NOMO-1 (cell line): ENCODE measurements at regions not wholly inside any gene's neighbourhood (a gene's known extent, or its start where the extent isn't known, plus 50 kb on each side); places are given as distances from the start of the nearest gene placed in this dataset.

Source experiments
- DNase-seq, 2 experiments: peaks; one replicate each; lab custom pipeline; 2025; ENCODE audit not compliant: unreplicated experiment in 2 of 2; lab: John Stamatoyannopoulos, UW

DNA sequence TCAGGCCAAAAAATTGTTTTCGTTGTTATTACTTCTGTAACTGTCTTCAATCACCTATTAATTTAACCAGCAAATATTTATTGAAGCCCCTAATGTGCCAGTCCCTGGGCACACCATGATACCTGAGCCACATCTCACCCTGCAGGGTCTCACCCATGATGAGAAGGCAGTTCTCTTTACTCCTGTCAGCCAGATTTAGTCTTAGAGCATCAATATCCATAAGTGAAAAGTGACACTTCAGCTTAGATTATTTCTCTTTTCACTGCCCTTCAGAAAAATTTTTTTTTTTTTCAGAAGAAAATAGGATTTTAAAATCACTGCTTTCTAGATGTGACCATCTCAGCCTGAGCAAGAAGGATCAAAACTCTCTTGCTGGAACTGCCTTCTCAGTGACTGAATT lies 258.6 kb upstream of the NFE2L3 start:
- DNase-seq, result no peak

GRCh38 chr7:25894002-25894901 lies 257.7 kb upstream of the NFE2L3 start:
- no peak for DNase-seq

DNA sequence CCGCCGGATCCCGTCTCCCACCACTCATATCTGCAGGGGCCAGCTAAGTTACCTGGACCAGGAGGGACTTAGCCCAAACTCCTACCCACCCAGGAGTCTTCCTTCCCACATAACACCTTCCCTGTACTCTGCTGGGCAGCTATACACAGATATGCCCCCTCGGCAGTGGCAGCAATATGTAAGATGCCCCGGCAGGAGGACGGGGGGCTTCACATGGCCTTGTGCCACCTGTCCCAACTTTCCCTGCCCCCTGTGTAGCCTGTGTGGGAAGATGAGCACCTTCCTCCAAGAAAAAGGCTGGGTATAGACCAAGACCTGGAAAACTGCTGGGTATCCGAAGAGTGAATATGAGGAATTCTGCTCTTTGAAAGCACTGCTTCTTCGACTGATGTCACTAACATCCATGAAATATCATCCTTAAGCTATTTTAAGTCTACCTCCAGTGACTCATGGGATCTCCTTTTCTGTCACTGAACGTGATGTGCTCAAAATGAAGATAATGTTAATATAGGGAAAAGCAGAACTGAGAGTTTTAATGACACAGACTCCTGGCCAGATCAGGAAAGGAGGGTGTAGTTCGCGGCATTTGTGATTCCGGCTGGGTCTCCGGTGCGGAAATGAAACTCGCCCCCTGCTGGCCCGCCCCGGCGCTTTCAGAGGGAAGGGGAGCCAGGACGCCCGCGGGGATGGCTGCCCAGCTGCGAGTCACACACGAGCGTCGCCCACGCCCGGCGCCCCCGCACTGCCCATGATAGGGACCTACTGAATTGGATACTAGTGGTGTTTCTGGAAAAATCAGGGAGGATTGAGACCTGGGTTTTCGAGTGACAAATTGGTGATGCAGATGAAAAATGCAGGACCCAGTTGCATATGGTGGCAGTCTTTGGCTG lies 256.9 kb upstream of the NFE2L3 start:
- DNase-seq, result peak; percentile 91 to 97

DNA sequence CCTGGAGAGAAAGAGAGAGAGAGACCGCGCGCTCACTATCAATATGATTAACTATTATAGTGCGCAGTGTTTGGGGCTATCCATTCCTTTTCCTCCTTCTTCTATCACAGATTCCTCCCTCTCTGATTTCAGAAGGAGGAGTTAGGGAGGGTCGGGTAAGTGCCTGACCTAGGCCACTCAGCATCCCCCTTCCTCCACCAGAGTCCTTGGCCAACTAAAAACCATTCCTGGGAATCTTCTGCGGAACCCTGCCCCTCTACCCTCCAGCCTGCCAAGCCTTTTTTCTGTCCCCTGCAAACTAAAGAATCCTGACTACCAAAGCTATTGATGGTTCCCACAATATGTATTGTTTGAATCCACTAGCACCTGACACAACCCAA lies 256.2 kb upstream of the NFE2L3 start:
- no peak for DNase-seq

DNA sequence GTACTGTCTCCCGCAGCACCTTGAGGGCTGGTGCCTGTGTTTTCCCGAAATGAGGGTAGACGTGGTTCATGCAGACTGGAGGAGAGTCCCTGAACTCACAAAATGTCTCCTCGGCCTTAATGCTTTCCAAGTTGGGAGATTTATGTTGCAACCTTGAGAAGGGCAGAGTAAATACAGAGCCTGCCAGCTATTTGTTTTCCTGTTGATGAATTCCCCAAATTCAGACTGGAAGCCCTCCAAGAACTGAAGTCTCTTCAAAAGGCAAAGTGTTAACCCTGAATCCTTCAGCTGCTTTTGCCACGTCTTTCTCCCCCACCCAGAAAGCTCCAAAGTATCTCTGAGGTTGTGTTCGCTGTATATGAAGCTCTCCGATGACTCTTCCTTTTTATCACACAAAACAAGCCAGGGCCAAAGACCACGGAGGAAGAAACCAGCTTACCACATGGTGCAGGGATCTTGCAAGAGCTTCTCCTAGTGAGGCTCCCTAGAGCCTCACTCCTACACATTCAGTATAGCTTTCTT lies 254.7 kb upstream of the NFE2L3 start:
- peak in 1 of 2 experiments; percentile 16 for DNase-seq

GRCh38 chr7:25900245-25900644 lies 251.8 kb upstream of the NFE2L3 start:
- DNase-seq, result no peak

DNA sequence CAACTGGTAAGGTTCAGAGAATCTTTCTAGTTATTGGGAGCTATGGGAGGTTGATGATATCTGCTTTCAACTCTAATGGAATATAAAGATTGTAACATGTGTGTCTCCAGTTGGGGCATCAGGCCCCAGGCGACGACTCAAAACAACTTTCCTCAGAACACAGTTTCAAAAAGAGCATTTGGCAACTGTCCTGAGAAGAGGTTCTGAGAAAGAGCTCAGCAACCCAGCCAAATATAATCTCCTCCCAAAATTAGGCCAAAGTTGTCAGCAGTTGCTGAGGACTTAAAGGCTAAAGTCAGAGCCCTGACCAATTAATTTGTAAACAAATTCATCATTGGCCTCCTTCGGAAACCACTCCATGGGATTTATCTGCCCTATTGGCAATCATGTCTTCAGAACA lies 251.1 kb upstream of the NFE2L3 start:
- no peak for DNase-seq

- no peak for DNase-seq
These were observed 250.3 kb upstream of the NFE2L3 start for GRCh38 chr7:25901658-25902057.

DNA sequence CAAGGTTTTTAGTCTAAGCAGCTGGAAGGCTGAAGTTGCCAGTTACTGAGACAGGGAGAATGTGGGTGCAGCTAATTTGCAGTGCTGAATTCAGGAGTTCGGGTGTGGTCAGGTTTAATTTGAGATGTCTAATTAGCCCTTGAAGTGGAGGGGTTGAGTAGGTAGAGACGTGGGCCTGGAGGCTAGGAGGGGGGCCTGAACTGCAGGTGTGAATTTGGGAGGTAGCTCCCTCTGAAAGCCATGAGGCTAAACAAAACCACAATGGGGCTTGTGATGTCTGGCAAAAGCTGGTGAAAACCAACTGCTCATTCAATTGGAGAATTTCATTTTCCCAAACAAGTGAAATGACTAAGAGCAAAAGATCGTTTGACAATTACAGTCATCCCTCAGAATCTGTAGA lies 246.0 kb upstream of the NFE2L3 start:
- no peak for DNase-seq

GRCh38 chr7:25906760-25907159 lies 245.2 kb upstream of the NFE2L3 start:
- DNase-seq, result no peak

GRCh38 chr7:25907214-25907613 lies 244.8 kb upstream of the NFE2L3 start:
- no peak for DNase-seq

GRCh38 chr7:25907731-25908130 lies 244.3 kb upstream of the NFE2L3 start:
- DNase-seq, result no peak

DNA sequence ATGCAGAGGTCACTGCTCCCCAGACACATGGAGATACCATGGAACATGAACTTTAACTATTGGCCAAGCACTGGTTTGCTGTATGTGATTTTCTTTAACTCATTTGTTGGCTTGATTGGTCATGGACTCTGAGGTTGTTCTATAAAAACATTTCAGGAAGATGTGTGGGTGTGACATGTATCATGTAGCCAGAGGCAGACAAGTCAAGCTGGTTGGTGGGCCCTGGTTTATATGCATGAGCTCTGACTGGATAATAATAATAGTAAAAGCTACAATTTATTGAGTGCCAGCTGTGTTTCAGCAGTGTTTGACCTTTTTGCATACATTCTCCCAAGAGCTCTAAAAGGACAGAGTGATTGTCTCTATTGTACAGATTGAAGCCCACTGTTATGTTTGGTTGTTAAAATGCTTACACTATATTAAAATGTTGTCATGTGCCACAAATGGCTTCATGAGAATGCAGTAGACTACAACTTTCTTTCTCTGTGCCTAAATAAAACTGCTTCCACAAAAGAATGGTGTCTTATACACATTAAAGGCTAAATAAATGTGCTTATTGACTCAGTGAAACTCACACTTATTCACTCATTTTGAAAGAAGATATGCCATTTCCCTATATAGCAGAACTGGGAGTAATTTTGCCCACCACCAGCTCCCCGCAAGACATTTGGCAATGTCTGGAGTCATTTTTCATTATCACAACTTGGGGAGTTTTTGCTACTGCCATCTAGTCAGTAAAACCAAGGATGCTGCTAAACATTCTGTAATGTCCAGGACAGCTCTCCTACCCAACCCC lies 243.6 kb upstream of the NFE2L3 start:
- no peak for DNase-seq

- no peak for DNase-seq
These were observed 240.0 kb upstream of the NFE2L3 start for GRCh38 chr7:25911738-25912607.

DNA sequence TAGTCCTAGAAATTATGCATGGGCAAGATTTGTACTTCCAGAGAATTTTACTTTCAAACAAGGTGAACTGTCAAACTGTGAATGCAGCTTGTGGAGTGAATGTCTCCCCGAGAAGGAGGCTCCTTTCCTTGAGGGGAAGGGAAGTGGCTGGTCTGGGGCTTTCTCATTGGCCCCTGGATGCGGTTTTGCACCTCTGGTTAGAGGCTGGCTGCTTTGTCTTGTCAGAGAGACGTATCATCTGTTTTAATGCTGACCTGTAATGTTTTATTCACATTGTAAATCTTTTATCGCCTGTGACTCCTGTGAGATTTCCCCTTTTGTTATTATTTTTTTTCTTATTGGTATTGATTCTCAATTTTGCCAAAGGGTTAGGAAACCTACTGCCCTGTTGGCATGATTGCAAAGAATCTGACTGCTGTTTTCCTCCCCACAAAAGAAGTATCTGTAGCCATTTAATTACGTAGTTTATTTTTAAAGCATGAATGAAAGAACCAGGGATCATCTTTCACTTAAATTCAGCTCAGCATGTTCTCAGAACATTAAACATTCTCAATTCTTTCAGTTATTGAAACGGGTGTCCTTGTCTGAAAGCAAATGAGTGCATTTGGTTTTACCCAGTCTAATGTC lies 238.3 kb upstream of the NFE2L3 start:
- no peak for DNase-seq

DNA sequence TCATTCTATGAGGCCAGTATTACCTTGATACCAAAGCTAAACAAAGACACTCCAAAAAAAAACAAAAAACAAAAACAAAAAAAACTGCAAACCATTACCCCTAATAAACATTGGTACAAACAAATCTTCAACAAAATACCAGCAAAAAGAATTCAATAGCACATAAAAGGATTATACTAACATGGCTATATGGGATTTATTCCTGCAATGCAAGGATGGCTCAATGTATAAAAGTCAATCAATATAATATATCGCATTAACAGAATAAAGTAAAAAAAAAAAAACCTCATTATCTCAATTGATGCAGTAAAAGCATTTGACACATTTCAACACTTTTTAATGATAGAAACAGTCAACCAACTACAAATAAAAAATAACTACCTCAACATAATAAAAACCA lies 233.3 kb upstream of the NFE2L3 start:
- DNase-seq, result no peak

GRCh38 chr7:25922296-25922695 lies 229.7 kb upstream of the NFE2L3 start:
- DNase-seq, result no peak

GRCh38 chr7:25923741-25924460 lies 228.1 kb upstream of the NFE2L3 start:
- DNase-seq, result no peak

DNA sequence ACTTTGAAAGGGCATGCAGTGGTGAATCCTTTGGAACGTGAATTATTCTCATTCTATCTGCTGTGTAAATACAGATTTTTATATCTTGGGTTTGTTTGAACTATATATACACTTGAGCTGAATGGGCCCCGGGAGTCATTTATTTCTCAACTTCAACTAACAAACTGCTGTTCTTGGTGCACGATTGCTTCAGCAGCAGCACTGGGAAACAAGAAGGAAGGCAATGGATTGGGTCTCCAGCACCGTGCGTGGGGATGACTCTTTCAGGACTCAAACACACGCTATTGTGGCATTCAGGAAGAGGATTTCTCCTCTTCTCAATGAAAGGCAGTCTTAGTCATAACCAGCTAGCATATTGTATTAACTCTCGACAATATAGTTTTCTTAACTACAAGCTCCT lies 226.0 kb upstream of the NFE2L3 start:
- peak; percentile 27 to 86 for DNase-seq
